ENCODE measurements at regions not wholly inside any gene's neighbourhood (a gene's known extent, or its start where the extent isn't known, plus 50 kb on each side); places are given as distances from the start of the nearest gene placed in this dataset.

DNA sequence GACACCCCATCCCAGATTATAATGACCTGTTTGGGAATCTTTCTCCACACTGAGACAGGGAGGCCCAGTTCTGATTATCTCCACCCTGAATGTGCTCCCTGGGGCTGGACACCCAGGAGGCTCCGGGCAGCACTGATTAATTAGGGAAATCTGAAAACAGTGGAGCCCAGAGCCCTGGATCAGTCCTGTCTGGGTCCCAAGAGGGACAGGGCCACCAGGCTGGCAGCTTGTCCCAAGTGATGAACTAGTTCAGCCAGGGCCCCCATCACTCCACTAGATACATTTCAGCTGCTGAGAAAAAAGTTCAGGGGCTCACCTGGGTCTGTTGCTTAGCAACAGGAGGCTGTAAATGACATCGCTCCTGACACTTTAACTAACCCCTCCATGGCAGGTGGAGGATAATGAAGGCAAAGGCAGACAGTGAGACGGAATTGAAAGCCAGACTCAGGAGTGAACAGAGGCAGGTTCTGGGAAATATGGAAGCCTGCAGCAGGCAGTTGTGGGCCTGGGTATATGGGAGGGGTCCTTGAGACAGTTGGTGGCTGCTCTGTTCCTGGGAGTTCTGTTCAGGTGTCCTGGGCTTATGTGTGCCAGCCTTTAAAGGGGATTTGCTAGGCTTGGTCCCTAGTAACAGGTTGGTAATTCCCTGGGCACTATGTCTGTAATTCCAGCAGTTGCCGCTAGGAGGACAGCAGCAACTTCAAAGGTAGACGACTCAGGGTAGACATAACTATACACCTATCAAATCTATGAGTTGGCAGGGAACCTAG, 78.3 kb upstream of the CTNNBL1 start:
- Histone ChIP-seq H3K36me3 (ENCODE audit: insufficient read depth) (no peaks in the 10 kb centered on the region), H3K79me2 (replicated peaks; ENCODE audit: insufficient read depth) (no peaks in the 10 kb centered on the region), H3F3A (replicated peaks; ENCODE audit: low read depth) (no peaks in the 10 kb centered on the region), H4K20me1 (replicated peaks; ENCODE audit: insufficient read depth) (no peaks in the 10 kb centered on the region), H3K27me3 (ENCODE audit: insufficient read depth) (no peaks in the 10 kb centered on the region), H3K4me2 (no peak overlapping the region), H3K27ac (ENCODE audit: low read depth) (no peak overlapping the region), H2AFZ (no peak overlapping the region), H3K4me3 (no peak overlapping the region), H3K9me2 (ENCODE audit: insufficient read depth) (no peaks in the 10 kb centered on the region), H3K4me1 (ENCODE audit: insufficient read depth) (no peaks in the 10 kb centered on the region)
- peak; percentile 98 for ATAC-seq
- Mint-ChIP-seq H3K27me3 (ENCODE audit: insufficient read depth, low read depth, poor library complexity) (peaks cover 16% of the 10 kb centered on the region), H3K9me3 (no peaks in the 10 kb centered on the region), H3K27ac (no peak overlapping the region), H3K4me1 (no peaks in the 10 kb centered on the region), H3K4me3 (no peak overlapping the region), H3K36me3 (ENCODE audit: low read depth) (no peaks in the 10 kb centered on the region)
- DNase-seq (ENCODE audit: low spot score), result peak; percentile 87
- TF ChIP-seq JUNB (IDR thresholded peaks at IDR 0.05; ENCODE audit: unreplicated experiment), result no peak
- TF ChIP-seq, protein P1, sequence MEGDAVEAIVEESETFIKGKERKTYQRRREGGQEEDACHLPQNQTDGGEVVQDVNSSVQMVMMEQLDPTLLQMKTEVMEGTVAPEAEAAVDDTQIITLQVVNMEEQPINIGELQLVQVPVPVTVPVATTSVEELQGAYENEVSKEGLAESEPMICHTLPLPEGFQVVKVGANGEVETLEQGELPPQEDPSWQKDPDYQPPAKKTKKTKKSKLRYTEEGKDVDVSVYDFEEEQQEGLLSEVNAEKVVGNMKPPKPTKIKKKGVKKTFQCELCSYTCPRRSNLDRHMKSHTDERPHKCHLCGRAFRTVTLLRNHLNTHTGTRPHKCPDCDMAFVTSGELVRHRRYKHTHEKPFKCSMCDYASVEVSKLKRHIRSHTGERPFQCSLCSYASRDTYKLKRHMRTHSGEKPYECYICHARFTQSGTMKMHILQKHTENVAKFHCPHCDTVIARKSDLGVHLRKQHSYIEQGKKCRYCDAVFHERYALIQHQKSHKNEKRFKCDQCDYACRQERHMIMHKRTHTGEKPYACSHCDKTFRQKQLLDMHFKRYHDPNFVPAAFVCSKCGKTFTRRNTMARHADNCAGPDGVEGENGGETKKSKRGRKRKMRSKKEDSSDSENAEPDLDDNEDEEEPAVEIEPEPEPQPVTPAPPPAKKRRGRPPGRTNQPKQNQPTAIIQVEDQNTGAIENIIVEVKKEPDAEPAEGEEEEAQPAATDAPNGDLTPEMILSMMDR (conservative IDR thresholded peaks at IDR 0.05; ENCODE audit: low read depth in 2 of 2), result peak; percentile 72 to 84

DNA sequence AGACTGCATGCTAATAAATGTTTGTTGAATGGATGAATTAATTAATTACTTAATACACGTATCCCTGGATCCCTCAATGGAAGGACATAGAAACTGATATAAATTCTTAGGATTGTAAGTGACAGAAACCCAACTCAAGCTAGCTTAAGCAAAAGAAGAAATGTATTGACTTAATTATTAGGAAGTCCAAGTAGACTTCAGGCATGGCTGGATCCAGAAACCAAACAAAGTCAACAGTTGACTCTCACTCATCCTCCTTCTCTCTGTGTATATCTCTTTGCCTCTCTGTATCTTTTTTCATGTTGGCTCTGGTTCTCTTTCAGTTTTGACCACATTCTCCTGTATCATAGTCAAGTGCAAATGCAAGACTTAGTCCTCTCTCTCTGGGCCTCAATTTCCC, 82.0 kb upstream of the CTNNBL1 start:
- Mint-ChIP-seq H3K27me3 (ENCODE audit: insufficient read depth, low read depth, poor library complexity) (peaks cover 18% of the 10 kb centered on the region), H3K27ac (no peak overlapping the region), H3K4me1 (no peaks in the 10 kb centered on the region), H3K36me3 (ENCODE audit: low read depth) (no peaks in the 10 kb centered on the region), H3K9me3 (no peaks in the 10 kb centered on the region), H3K4me3 (no peak overlapping the region)
- Histone ChIP-seq H3K79me2 (replicated peaks; ENCODE audit: insufficient read depth) (no peaks in the 10 kb centered on the region), H3F3A (replicated peaks; ENCODE audit: low read depth) (no peaks in the 10 kb centered on the region), H2AFZ (no peak overlapping the region), H3K9me2 (ENCODE audit: insufficient read depth) (no peaks in the 10 kb centered on the region), H3K27ac (ENCODE audit: low read depth) (no peak overlapping the region), H3K4me2 (no peak overlapping the region), H3K4me3 (no peak overlapping the region), H4K20me1 (replicated peaks; ENCODE audit: insufficient read depth) (no peaks in the 10 kb centered on the region), H3K27me3 (ENCODE audit: insufficient read depth) (no peaks in the 10 kb centered on the region), H3K4me1 (ENCODE audit: insufficient read depth) (no peaks in the 10 kb centered on the region), H3K36me3 (ENCODE audit: insufficient read depth) (no peaks in the 10 kb centered on the region)
- ATAC-seq, result no peak
- no peak for DNase-seq (ENCODE audit: low spot score)
- TF ChIP-seq ZNF331 (CRISPR knock-in tag; IDR thresholded peaks at IDR 0.05; ENCODE audit: low read depth) (no peak), STAT1 (IDR thresholded peaks at IDR 0.05; ENCODE audit: unreplicated experiment) (no peak), JUNB (IDR thresholded peaks at IDR 0.05; ENCODE audit: unreplicated experiment) (no peak), CREB1 (CRISPR knock-in tag; IDR thresholded peaks at IDR 0.05; ENCODE audit: low read depth) (no peak), NANOG (IDR thresholded peaks at IDR 0.05; ENCODE audit: borderline replicate concordance) (no peak), EZH2phosphoT487 (IDR thresholded peaks at IDR 0.05; ENCODE audit: unreplicated experiment) (no peak), EZH2 (IDR thresholded peaks at IDR 0.05; ENCODE audit: low read depth, unreplicated experiment) (no peak)
- TF ChIP-seq, protein P1 (conservative IDR thresholded peaks at IDR 0.05; ENCODE audit: low read depth in 2 of 2), result no peak

All from GM23338 (cell line).